ENCODE measurements at regions not wholly inside any gene's neighbourhood (a gene's known extent, or its start where the extent isn't known, plus 50 kb on each side); places are given as distances from the start of the nearest gene placed in this dataset.
"Not testable (repeated sequence)": the region's sequence is repeated elsewhere in the genome, so short reads cannot be mapped to it uniquely, and the experiment has no call there.

- 71% methylated on average over 6 of the region's 6 CpGs for WGBS (ENCODE audit: insufficient coverage, insufficient replicate concordance, low lambda C conversion rate, missing lambda C conversion rate)
- H3K4me2 ChIP-seq (ENCODE audit: control insufficient read depth, insufficient read depth); H3K9me3 ChIP-seq (replicated peaks; ENCODE audit: control insufficient read depth, insufficient read depth, low read length); POLR2A ChIA-PET; H3K27ac ChIP-seq (ENCODE audit: control insufficient read depth, insufficient read depth); H3K27me3 ChIP-seq (replicated peaks in 1 of 2; ENCODE audit: control insufficient read depth in 2 of 2, insufficient read depth in 2 of 2, low read length in 1 of 2); FAIRE-seq; ATAC-seq; H3K4me1 ChIP-seq (ENCODE audit: control insufficient read depth, insufficient read depth, low read length); DNase-seq (ENCODE audit: low read depth, low spot score); intact Hi-C loops (cut with micrococcal nuclease; ENCODE audit: unreplicated experiment); SMC1A ChIA-PET (ENCODE audit: uncharacterized antibody, unreplicated experiment); H3K9ac ChIP-seq (ENCODE audit: control insufficient read depth, insufficient read depth, low read length); CTCF ChIA-PET; H3K36me3 ChIP-seq (ENCODE audit: control insufficient read depth in 2 of 2, insufficient read depth in 2 of 2, low read length in 1 of 2); RAD21 ChIA-PET (ENCODE audit: unreplicated experiment); H3K79me2 ChIP-seq (ENCODE audit: control insufficient read depth, insufficient read depth, low read length); H3K4me3 ChIP-seq; in situ Hi-C loops (cut with MboI); H4K20me1 ChIP-seq (ENCODE audit: control insufficient read depth, insufficient read depth); H2AFZ ChIP-seq (ENCODE audit: control insufficient read depth, low read depth, low read length); BruUV-seq (replicated peaks): not testable (repeated sequence)
Observed at GRCh38 chr4:4643743-4644142, 101.9 kb upstream of the STX18 start.

- SMC1A ChIA-PET (ENCODE audit: uncharacterized antibody, unreplicated experiment), result no interaction called here
- no peak overlapping the region for H3K4me3 ChIP-seq
- no peaks in the 10 kb centered on the region for H3K27me3 ChIP-seq (replicated peaks in 1 of 2; ENCODE audit: control insufficient read depth in 2 of 2, insufficient read depth in 2 of 2, low read length in 1 of 2)
- no peak for DNase-seq (ENCODE audit: low read depth, low spot score)
- no peak overlapping the region for H3K9ac ChIP-seq (ENCODE audit: control insufficient read depth, insufficient read depth, low read length)
- POLR2A ChIA-PET, result no interaction called here
- in situ Hi-C loops (cut with MboI) (no loop called here), intact Hi-C loops (cut with micrococcal nuclease; ENCODE audit: unreplicated experiment) (no loop called here)
- no peak overlapping the region for H3K4me2 ChIP-seq (ENCODE audit: control insufficient read depth, insufficient read depth)
- no peaks in the 10 kb centered on the region for H4K20me1 ChIP-seq (ENCODE audit: control insufficient read depth, insufficient read depth)
- TF ChIP-seq RBBP5 (conservative IDR thresholded peaks at IDR 0.05), result no peak
- no peak for TF ChIP-seq CHD1 (IDR thresholded peaks at IDR 0.05; ENCODE audit: low read depth, low read length)
- TF ChIP-seq ZSCAN29 (IDR thresholded peaks at IDR 0.05), result no peak
- no peak for TF ChIP-seq IRF5 (IDR thresholded peaks at IDR 0.05; ENCODE audit: borderline replicate concordance)
- TF ChIP-seq FOXK2 (IDR thresholded peaks at IDR 0.05), result no peak
- no peak for TF ChIP-seq BCL3 (IDR thresholded peaks at IDR 0.05; ENCODE audit: borderline replicate concordance, insufficient read depth, low read depth, low read length, poor library complexity, severe bottlenecking)
- TF ChIP-seq MTA3 (IDR thresholded peaks at IDR 0.05; ENCODE audit: borderline replicate concordance, low read length), result no peak
- TF ChIP-seq, protein P1, sequence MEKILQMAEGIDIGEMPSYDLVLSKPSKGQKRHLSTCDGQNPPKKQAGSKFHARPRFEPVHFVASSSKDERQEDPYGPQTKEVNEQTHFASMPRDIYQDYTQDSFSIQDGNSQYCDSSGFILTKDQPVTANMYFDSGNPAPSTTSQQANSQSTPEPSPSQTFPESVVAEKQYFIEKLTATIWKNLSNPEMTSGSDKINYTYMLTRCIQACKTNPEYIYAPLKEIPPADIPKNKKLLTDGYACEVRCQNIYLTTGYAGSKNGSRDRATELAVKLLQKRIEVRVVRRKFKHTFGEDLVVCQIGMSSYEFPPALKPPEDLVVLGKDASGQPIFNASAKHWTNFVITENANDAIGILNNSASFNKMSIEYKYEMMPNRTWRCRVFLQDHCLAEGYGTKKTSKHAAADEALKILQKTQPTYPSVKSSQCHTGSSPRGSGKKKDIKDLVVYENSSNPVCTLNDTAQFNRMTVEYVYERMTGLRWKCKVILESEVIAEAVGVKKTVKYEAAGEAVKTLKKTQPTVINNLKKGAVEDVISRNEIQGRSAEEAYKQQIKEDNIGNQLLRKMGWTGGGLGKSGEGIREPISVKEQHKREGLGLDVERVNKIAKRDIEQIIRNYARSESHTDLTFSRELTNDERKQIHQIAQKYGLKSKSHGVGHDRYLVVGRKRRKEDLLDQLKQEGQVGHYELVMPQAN (conservative IDR thresholded peaks at IDR 0.05), result no peak
- H3K36me3 ChIP-seq (ENCODE audit: control insufficient read depth in 2 of 2, insufficient read depth in 2 of 2, low read length in 1 of 2), result no peaks in the 10 kb centered on the region
- ATAC-seq, result no peak
- no peak overlapping the region for H2AFZ ChIP-seq (ENCODE audit: control insufficient read depth, low read depth, low read length)
- no peak overlapping the region for H3K27ac ChIP-seq (ENCODE audit: control insufficient read depth, insufficient read depth)
- H3K4me1 ChIP-seq (ENCODE audit: control insufficient read depth, insufficient read depth, low read length), result no peaks in the 10 kb centered on the region
- WGBS (ENCODE audit: insufficient coverage, insufficient replicate concordance, low lambda C conversion rate, missing lambda C conversion rate), result 82% methylated on average over 5 of the region's 5 CpGs
- H3K9me3 ChIP-seq (replicated peaks; ENCODE audit: control insufficient read depth, insufficient read depth, low read length), result no peaks in the 10 kb centered on the region
- CTCF ChIA-PET, result interaction anchor here (0.6 kb wide), 1 partner anchor 400 kb away, joined by 3 read pairs; no protein-coding TSS in a partner anchor
- BruUV-seq (replicated peaks), result no TSS peak
- FAIRE-seq, result no peak
- no peaks in the 10 kb centered on the region for H3K79me2 ChIP-seq (ENCODE audit: control insufficient read depth, insufficient read depth, low read length)
- RAD21 ChIA-PET (ENCODE audit: unreplicated experiment), result no interaction called here
Observed at GRCh38 chr4:4643306-4643705, 101.5 kb upstream of the STX18 start.

All from GM12878 (cell line).